A673 (cell line): ENCODE measurements at regions not wholly inside any gene's neighbourhood (a gene's known extent, or its start where the extent isn't known, plus 50 kb on each side); places are given as distances from the start of the nearest gene placed in this dataset.

ENCODE experiments used
- CTCF ChIP-seq: fragments of 300-800, 200-600 bp; sonication (generic); conservative IDR thresholded peaks from 2 replicates; pipeline ENCODE4 v1.5.1; 2017; ENCODE audit warnings: low read depth, mild to moderate bottlenecking, antibody characterized with exemption, low read length, moderate library complexity, mixed read lengths
- EZH2 ChIP-seq: fragments of 200-600 bp; sonication (generic); IDR thresholded peaks from 2 replicates; pipeline ENCODE4 v1.6.1; 2017; ENCODE audit warnings: borderline replicate concordance, low read depth, mild to moderate bottlenecking, mixed read lengths, antibody characterized with exemption, low read length; ENCODE audit not compliant: poor library complexity, severe bottlenecking

GRCh38 chr12:127896661-127897060, 370.3 kb upstream of the TMEM132C start:
- TF ChIP-seq CTCF: no peak
- TF ChIP-seq EZH2: no peak
